ENCODE measurements at regions not wholly inside any gene's neighbourhood (a gene's known extent, or its start where the extent isn't known, plus 50 kb on each side); places are given as distances from the start of the nearest gene placed in this dataset.

- ATAC-seq (ENCODE audit: poor library complexity): no peak
- no peak overlapping the region for H3K27ac Mint-ChIP-seq
These were observed 586.1 kb upstream of the CDH6 start for GRCh38 chr5:30607301-30607894.

DNA sequence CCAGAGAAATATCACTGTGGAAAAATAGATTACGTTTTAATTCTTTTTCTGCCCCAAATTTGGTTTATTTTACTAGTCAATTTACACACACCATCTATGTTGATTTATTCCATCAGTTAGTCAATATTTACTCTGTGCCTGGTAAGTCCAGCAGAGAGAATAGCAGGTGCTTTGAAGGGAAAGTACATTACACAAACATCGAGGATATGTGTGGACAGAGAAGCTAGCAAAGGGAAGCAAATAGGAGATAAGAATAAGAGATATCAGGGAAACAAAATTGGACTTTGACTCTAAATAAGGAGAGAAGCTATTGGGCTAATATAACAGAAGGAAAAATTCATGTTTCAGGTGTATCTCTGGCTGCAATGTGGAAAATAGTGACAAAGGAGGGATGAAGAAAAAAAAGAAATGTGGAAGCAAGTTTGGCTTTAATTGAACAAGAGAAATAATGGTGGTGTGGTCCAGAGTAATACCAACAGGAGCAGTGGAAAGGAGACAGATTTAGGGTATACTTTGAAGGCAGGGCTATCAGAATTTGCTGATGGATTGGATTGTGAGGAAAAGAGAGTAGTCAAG, 587.7 kb upstream of the CDH6 start:
- CTCF ChIA-PET: no interaction called here
- Mint-ChIP-seq H3K4me1 (ENCODE audit: low read depth) (no peaks in the 10 kb centered on the region), H3K9me3 (peaks cover 11% of the 10 kb centered on the region), H3K4me3 (no peak overlapping the region), H3K27ac (no peak overlapping the region), H3K36me3 (ENCODE audit: low read depth) (no peaks in the 10 kb centered on the region), H3K27me3 (no peaks in the 10 kb centered on the region)
- DNase-seq: no peak
- TF ChIP-seq, protein P1, sequence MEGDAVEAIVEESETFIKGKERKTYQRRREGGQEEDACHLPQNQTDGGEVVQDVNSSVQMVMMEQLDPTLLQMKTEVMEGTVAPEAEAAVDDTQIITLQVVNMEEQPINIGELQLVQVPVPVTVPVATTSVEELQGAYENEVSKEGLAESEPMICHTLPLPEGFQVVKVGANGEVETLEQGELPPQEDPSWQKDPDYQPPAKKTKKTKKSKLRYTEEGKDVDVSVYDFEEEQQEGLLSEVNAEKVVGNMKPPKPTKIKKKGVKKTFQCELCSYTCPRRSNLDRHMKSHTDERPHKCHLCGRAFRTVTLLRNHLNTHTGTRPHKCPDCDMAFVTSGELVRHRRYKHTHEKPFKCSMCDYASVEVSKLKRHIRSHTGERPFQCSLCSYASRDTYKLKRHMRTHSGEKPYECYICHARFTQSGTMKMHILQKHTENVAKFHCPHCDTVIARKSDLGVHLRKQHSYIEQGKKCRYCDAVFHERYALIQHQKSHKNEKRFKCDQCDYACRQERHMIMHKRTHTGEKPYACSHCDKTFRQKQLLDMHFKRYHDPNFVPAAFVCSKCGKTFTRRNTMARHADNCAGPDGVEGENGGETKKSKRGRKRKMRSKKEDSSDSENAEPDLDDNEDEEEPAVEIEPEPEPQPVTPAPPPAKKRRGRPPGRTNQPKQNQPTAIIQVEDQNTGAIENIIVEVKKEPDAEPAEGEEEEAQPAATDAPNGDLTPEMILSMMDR (IDR thresholded peaks at IDR 0.05): no peak
- Histone ChIP-seq H3K27ac (ENCODE audit: low read depth in 1 of 2, low read length in 2 of 2) (no peak overlapping the region), H3K27me3 (ENCODE audit: control insufficient read depth in 1 of 2, insufficient read depth in 2 of 2, low read length in 2 of 2) (no peaks in the 10 kb centered on the region), H3K4me1 (ENCODE audit: insufficient read depth, low read length) (no peaks in the 10 kb centered on the region), H3K9me3 (ENCODE audit: control insufficient read depth in 1 of 2, insufficient read depth in 1 of 2, low read length in 2 of 2) (peaks cover 0 to 10% of the 10 kb centered on the region in 2 experiments), H3K36me3 (ENCODE audit: insufficient read depth, low read length) (no peaks in the 10 kb centered on the region), H3K4me3 (ENCODE audit: low read length) (no peak overlapping the region)
- intact Hi-C loops (cut with DNase I, micrococcal nuclease): no loop called here
- ATAC-seq (ENCODE audit: poor library complexity): no peak
- POLR2A ChIA-PET: no interaction called here

More at GRCh38 chr5:30607301-30607894, 586.1 kb upstream of the CDH6 start:
- Histone ChIP-seq H3K36me3 (ENCODE audit: insufficient read depth, low read length) (no peaks in the 10 kb centered on the region), H3K27me3 (ENCODE audit: control insufficient read depth in 1 of 2, insufficient read depth in 2 of 2, low read length in 2 of 2) (no peaks in the 10 kb centered on the region), H3K4me1 (ENCODE audit: insufficient read depth, low read length) (no peaks in the 10 kb centered on the region), H3K27ac (ENCODE audit: low read depth in 1 of 2, low read length in 2 of 2) (no peak overlapping the region), H3K9me3 (ENCODE audit: control insufficient read depth in 1 of 2, insufficient read depth in 1 of 2, low read length in 2 of 2) (peaks cover 0 to 15% of the 10 kb centered on the region in 2 experiments), H3K4me3 (ENCODE audit: low read length) (no peak overlapping the region)
- Mint-ChIP-seq H3K4me1 (ENCODE audit: low read depth) (no peaks in the 10 kb centered on the region), H3K9me3 (peaks cover 12% of the 10 kb centered on the region), H3K36me3 (ENCODE audit: low read depth) (no peaks in the 10 kb centered on the region), H3K4me3 (no peak overlapping the region), H3K27me3 (no peaks in the 10 kb centered on the region)
- DNase-seq: no peak
- intact Hi-C loops (cut with DNase I, micrococcal nuclease): no loop called here
- ChIA-PET POLR2A (no interaction called here), CTCF (no interaction called here)
- TF ChIP-seq, protein P1 (IDR thresholded peaks at IDR 0.05): no peak

- no peak for ATAC-seq (ENCODE audit: poor library complexity)
- Mint-ChIP-seq H3K27me3 (no peaks in the 10 kb centered on the region), H3K36me3 (ENCODE audit: low read depth) (no peaks in the 10 kb centered on the region), H3K4me3 (no peak overlapping the region), H3K4me1 (ENCODE audit: low read depth) (no peaks in the 10 kb centered on the region), H3K27ac (no peak overlapping the region), H3K9me3 (peaks cover 11% of the 10 kb centered on the region)
- no peaks in the 10 kb centered on the region for H3K27me3 ChIP-seq (ENCODE audit: control insufficient read depth in 1 of 2, insufficient read depth in 2 of 2, low read length in 2 of 2)
- no peaks in the 10 kb centered on the region for H3K36me3 ChIP-seq (ENCODE audit: insufficient read depth, low read length)
- H3K4me3 ChIP-seq (ENCODE audit: low read length): no peak overlapping the region
- DNase-seq: no peak
- H3K9me3 ChIP-seq (ENCODE audit: control insufficient read depth in 1 of 2, insufficient read depth in 1 of 2, low read length in 2 of 2): peaks cover 0 to 10% of the 10 kb centered on the region in 2 experiments
- intact Hi-C loops (cut with DNase I, micrococcal nuclease): no loop called here
- TF ChIP-seq, protein P1 (IDR thresholded peaks at IDR 0.05): no peak
- H3K27ac ChIP-seq (ENCODE audit: low read depth in 1 of 2, low read length in 2 of 2): no peak overlapping the region
- no peaks in the 10 kb centered on the region for H3K4me1 ChIP-seq (ENCODE audit: insufficient read depth, low read length)
- ChIA-PET POLR2A (no interaction called here), CTCF (no interaction called here)
These were observed 588.7 kb upstream of the CDH6 start for GRCh38 chr5:30604648-30605262.

All from CD4-positive, alpha-beta T cell (primary cell).